MM.1S (cell line): ENCODE measurements at regions not wholly inside any gene's neighbourhood (a gene's known extent, or its start where the extent isn't known, plus 50 kb on each side); places are given as distances from the start of the nearest gene placed in this dataset.

Experiments
- DNase-seq: peaks from one replicate; pipeline ENCODE4 v3.0.0-alpha.2; 2015
- H2AFZ ChIP-seq: fragments of 300-600 bp; sonication (generic); 2 replicates; pipeline ENCODE4 v1.6.0; 2016; ENCODE audit warnings: antibody characterized with exemption, low read length
- H3F3A ChIP-seq: fragments of 300-600 bp; sonication (generic); 2 replicates; pipeline ENCODE4 v1.6.1; 2016; ENCODE audit warnings: mild to moderate bottlenecking, antibody characterized with exemption, low read length, moderate library complexity, mixed read lengths; ENCODE audit not compliant: insufficient read depth
- H3K27ac ChIP-seq: fragments of 300-600 bp; sonication (generic); 2 replicates; pipeline ENCODE4 v1.5.1; 2016; ENCODE audit warnings: mild to moderate bottlenecking, low read length
- H3K27me3 ChIP-seq: fragments of 300-600 bp; sonication (generic); replicated peaks from 2 replicates; pipeline ENCODE4 v1.6.0; 2016; ENCODE audit warnings: low read length; ENCODE audit not compliant: insufficient read depth
- H3K36me3 ChIP-seq: fragments of 300-600 bp; sonication (generic); replicated peaks from 2 replicates; pipeline ENCODE4 v1.6.1; 2016; ENCODE audit warnings: mild to moderate bottlenecking, low read length, mixed read lengths; ENCODE audit not compliant: insufficient read depth
- H3K4me1 ChIP-seq: fragments of 300-600 bp; sonication (generic); 2 replicates; pipeline ENCODE4 v1.6.1; 2016; ENCODE audit warnings: low read length, mixed read lengths
- H3K4me2 ChIP-seq: fragments of 300-600 bp; sonication (generic); 2 replicates; pipeline ENCODE4 v1.6.0; 2016; ENCODE audit warnings: low read depth, low read length
- H3K4me3 ChIP-seq: fragments of 300-600 bp; sonication (generic); 2 replicates; pipeline ENCODE4 v1.5.1; 2016; ENCODE audit warnings: low read length, mixed read lengths
- H3K79me2 ChIP-seq: fragments of 300-600 bp; sonication (generic); 2 replicates; pipeline ENCODE4 v1.6.1; 2016; ENCODE audit warnings: mixed run types, low read length, mixed read lengths
- H3K9ac ChIP-seq: fragments of 300-600 bp; sonication (generic); 2 replicates; pipeline ENCODE4 v1.6.1; 2016; ENCODE audit warnings: low read length, mixed read lengths
- H3K9me2 ChIP-seq: fragments of 300-600 bp; sonication (generic); replicated peaks from 2 replicates; pipeline ENCODE4 v1.6.1; 2016; ENCODE audit warnings: mild to moderate bottlenecking, low read length, mixed read lengths; ENCODE audit not compliant: insufficient read depth
- H3K9me3 ChIP-seq: fragments of 300-600 bp; sonication (generic); replicated peaks from 2 replicates; pipeline ENCODE4 v1.6.1; 2016; ENCODE audit warnings: mild to moderate bottlenecking, low read length, mixed read lengths; ENCODE audit not compliant: insufficient read depth
- H4K20me1 ChIP-seq: fragments of 300-600 bp; sonication (generic); 2 replicates; pipeline ENCODE4 v1.6.1; 2016; ENCODE audit warnings: mild to moderate bottlenecking, low read length, moderate library complexity, mixed read lengths; ENCODE audit not compliant: insufficient read depth
- EZH2 ChIP-seq: fragments of 300-600 bp; sonication (generic); optimal IDR thresholded peaks from 2 replicates; pipeline ENCODE3; 2017; ENCODE audit warnings: low read depth, mild to moderate bottlenecking, antibody characterized with exemption, low read length, mixed read lengths
- EZH2phosphoT487 ChIP-seq: fragments of 300-600 bp; sonication (generic); IDR thresholded peaks from 2 replicates; pipeline ENCODE4 v1.6.1; 2018; ENCODE audit warnings: antibody characterized with exemption, low read length
- TF ChIP-seq, protein P1 (sequence below): fragments of 300-600 bp; sonication (generic); IDR thresholded peaks from 2 replicates; pipeline ENCODE4 v1.5.1; 2016; ENCODE audit warnings: antibody characterized with exemption, low read length, mixed read lengths

DNA sequence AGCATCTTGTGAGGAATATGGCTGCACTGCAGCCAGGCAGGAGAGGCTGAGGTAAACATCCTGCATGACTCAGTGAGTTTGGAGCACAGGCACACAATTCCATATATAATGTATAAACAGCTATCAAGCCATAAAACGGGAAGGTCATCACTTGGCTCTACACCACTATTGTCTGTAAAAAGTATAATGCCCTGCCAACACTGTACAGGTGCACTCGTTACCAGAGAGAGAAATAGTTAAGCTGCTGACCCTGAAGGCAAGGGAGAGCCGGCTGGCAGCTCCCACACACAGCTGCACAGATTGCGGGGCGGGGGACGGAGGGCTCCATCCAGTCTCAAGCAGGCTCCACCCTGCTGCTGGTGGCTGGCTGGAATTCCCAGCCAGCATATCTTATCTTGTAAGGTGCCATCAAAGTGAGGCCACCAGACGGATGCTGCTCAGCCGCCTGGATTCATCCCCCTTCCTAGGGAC is 668.1 kb downstream of the SLITRK5 start:
- Histone ChIP-seq H3K27ac (no peak overlapping the region), H3K4me2 (no peak overlapping the region), H3K4me3 (no peak overlapping the region), H3K9me2 (no peaks in the 10 kb centered on the region), H3F3A (no peaks in the 10 kb centered on the region), H3K79me2 (no peaks in the 10 kb centered on the region), H3K27me3 (no peaks in the 10 kb centered on the region), H3K9me3 (no peaks in the 10 kb centered on the region), H3K9ac (no peak overlapping the region), H3K36me3 (no peaks in the 10 kb centered on the region), H2AFZ (no peak overlapping the region), H4K20me1 (no peaks in the 10 kb centered on the region), H3K4me1 (no peaks in the 10 kb centered on the region)
- TF ChIP-seq, protein P1, sequence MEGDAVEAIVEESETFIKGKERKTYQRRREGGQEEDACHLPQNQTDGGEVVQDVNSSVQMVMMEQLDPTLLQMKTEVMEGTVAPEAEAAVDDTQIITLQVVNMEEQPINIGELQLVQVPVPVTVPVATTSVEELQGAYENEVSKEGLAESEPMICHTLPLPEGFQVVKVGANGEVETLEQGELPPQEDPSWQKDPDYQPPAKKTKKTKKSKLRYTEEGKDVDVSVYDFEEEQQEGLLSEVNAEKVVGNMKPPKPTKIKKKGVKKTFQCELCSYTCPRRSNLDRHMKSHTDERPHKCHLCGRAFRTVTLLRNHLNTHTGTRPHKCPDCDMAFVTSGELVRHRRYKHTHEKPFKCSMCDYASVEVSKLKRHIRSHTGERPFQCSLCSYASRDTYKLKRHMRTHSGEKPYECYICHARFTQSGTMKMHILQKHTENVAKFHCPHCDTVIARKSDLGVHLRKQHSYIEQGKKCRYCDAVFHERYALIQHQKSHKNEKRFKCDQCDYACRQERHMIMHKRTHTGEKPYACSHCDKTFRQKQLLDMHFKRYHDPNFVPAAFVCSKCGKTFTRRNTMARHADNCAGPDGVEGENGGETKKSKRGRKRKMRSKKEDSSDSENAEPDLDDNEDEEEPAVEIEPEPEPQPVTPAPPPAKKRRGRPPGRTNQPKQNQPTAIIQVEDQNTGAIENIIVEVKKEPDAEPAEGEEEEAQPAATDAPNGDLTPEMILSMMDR, result no peak
- TF ChIP-seq EZH2 (no peak), EZH2phosphoT487 (no peak)
- no peak for DNase-seq

DNA sequence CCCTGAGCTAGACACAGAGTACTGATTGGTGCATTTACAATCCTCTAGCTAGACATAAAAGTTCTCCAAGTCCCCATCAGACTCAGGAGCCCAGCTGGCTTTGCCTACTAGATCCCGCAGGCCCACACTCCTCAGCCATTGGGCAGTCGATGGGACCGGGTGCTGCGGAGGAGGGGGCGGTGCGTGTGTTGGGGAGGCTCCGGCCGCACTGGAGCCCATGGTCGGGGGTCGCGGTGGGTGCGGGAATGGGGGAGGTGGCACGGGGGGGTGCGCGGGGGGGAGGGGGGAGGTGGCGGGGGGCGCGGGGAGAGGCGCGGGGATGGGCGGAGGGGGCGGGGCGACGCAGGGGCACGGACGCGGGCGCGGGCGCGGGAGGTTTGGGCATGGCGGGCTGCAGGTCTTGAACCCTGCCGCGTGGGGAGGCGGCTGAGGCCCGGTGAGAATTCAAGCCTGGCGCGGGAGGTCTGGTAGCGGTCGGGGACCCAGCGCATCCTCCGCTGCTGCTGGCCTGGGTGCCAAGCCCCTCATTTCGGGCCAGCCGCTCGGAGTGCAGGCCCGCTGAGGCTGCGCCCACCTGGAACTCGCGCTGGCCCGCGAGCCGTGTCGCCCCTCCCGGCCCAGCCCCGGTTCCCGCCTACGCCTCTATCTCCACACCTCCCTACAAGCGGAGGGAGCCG is 674.1 kb downstream of the SLITRK5 start:
- H3K9me2 ChIP-seq, result no peaks in the 10 kb centered on the region
- no peak overlapping the region for H3K9ac ChIP-seq
- no peak overlapping the region for H3K4me3 ChIP-seq
- no peaks in the 10 kb centered on the region for H4K20me1 ChIP-seq
- H2AFZ ChIP-seq, result no peak overlapping the region
- DNase-seq, result no peak
- no peak overlapping the region for H3K4me2 ChIP-seq
- H3K27ac ChIP-seq, result no peak overlapping the region
- TF ChIP-seq EZH2, result no peak
- TF ChIP-seq EZH2phosphoT487, result no peak
- TF ChIP-seq, protein P1, result no peak
- H3K27me3 ChIP-seq, result no peaks in the 10 kb centered on the region
- H3K36me3 ChIP-seq, result no peaks in the 10 kb centered on the region
- no peaks in the 10 kb centered on the region for H3K9me3 ChIP-seq
- no peaks in the 10 kb centered on the region for H3F3A ChIP-seq
- H3K79me2 ChIP-seq, result no peaks in the 10 kb centered on the region
- H3K4me1 ChIP-seq, result no peaks in the 10 kb centered on the region

- Histone ChIP-seq H3K9me3 (no peaks in the 10 kb centered on the region), H3K4me1 (no peaks in the 10 kb centered on the region), H2AFZ (no peak overlapping the region), H3K27ac (no peak overlapping the region), H3K4me3 (no peak overlapping the region), H3K79me2 (no peaks in the 10 kb centered on the region), H3K4me2 (no peak overlapping the region), H3K9ac (no peak overlapping the region), H3K36me3 (no peaks in the 10 kb centered on the region), H3K27me3 (no peaks in the 10 kb centered on the region), H3K9me2 (no peaks in the 10 kb centered on the region), H4K20me1 (no peaks in the 10 kb centered on the region), H3F3A (no peaks in the 10 kb centered on the region)
- DNase-seq, result no peak
- TF ChIP-seq EZH2phosphoT487 (no peak), EZH2 (no peak)
- TF ChIP-seq, protein P1, result no peak
Observed at GRCh38 chr13:88360761-88361160, 689.6 kb downstream of the SLITRK5 start.
